ENCODE measurements at regions not wholly inside any gene's neighbourhood (a gene's known extent, or its start where the extent isn't known, plus 50 kb on each side); places are given as distances from the start of the nearest gene placed in this dataset.
A peak's percentile ranks its signal among the peaks of the same experiment; 100 is the strongest.

DNA sequence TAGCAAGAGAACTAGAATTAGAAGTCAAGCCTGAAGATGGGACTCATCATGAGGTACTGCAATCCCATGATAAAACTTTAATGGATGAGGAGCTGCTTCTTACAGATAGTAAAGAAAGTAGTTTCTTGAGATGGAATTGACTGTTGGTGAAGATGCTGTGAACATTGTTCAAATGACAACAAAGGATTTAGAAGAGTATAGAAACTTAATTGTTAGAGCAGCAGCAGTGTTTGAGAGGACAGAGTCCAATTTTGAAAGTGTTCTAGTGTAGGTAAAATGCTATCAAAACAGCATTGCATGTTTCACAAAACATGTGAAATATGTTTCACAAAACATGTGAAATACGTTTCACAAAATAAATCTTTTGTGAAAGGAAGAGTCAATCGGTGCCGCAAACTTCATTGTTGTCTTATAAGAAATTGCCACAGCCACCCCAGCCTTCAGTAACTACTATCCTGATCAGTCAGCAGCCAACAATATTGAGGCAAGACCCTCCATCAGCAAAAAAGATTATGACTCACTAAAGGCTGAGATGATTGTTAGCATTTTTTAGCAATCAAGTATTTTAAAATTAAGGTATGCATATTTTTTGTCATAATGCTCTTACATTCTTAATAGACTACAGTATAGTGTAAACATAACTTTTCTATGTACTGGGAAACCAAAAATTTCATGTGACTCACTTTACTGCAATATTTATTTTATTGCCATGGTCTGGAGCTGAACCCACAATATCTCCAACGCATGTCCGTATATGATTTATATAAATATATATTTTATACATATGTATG is 173.4 kb upstream of the BMP4 start:
- Histone ChIP-seq H3K9me2 (replicated peaks; ENCODE audit: insufficient read depth) (no peaks in the 10 kb centered on the region), H3K27ac (no peak overlapping the region)
- WGBS (ENCODE audit: low lambda C conversion rate, missing lambda C conversion rate) = 76% methylated on average over 5 of the region's 5 CpGs

DNA sequence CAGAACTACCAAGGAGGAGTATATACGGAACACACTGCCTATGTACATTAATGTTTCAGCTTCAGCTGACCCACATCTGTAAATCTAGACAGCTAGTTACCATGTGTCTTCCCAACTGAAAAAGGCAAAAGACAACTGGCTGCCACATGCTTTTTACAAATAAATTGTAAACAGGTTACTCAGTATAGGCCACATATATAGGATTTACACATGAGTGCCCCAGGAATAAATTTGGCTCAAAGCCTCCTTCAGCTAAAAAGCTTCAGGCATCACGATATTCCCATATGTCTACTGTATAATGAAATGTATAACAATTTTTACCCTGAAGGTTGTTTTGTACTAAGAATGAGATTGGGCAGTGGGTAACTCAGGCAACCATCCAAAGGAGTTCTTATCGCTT is 175.9 kb upstream of the BMP4 start:
- WGBS (ENCODE audit: low lambda C conversion rate, missing lambda C conversion rate) = 85% methylated on average over 3 of the region's 3 CpGs
- H3K27ac ChIP-seq = no peak overlapping the region
- H3K9me2 ChIP-seq (replicated peaks; ENCODE audit: insufficient read depth) = no peaks in the 10 kb centered on the region
- H3K4me3 ChIP-seq = no peak overlapping the region
- H3K36me3 ChIP-seq (replicated peaks; ENCODE audit: insufficient read depth, low read depth) = no peaks in the 10 kb centered on the region
- no peaks in the 10 kb centered on the region for H3K27me3 ChIP-seq
- no peak for TF ChIP-seq EZH2 (IDR thresholded peaks at IDR 0.05; ENCODE audit: borderline replicate concordance)
- TF ChIP-seq EZH2phosphoT487 (IDR thresholded peaks at IDR 0.05; ENCODE audit: low read depth, severe bottlenecking, unreplicated experiment) = no peak
- TF ChIP-seq, protein P1, sequence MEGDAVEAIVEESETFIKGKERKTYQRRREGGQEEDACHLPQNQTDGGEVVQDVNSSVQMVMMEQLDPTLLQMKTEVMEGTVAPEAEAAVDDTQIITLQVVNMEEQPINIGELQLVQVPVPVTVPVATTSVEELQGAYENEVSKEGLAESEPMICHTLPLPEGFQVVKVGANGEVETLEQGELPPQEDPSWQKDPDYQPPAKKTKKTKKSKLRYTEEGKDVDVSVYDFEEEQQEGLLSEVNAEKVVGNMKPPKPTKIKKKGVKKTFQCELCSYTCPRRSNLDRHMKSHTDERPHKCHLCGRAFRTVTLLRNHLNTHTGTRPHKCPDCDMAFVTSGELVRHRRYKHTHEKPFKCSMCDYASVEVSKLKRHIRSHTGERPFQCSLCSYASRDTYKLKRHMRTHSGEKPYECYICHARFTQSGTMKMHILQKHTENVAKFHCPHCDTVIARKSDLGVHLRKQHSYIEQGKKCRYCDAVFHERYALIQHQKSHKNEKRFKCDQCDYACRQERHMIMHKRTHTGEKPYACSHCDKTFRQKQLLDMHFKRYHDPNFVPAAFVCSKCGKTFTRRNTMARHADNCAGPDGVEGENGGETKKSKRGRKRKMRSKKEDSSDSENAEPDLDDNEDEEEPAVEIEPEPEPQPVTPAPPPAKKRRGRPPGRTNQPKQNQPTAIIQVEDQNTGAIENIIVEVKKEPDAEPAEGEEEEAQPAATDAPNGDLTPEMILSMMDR (IDR thresholded peaks at IDR 0.05; ENCODE audit: poor library complexity) = no peak
- no peaks in the 10 kb centered on the region for H3K9me3 ChIP-seq (ENCODE audit: low read depth)
- DNase-seq (ENCODE audit: low spot score) = no peak
- H2AFZ ChIP-seq = no peak overlapping the region
- no peaks in the 10 kb centered on the region for H3K79me2 ChIP-seq
- H3K4me2 ChIP-seq = no peak overlapping the region
- peaks cover 5% of the 10 kb centered on the region for H3K4me1 ChIP-seq (ENCODE audit: insufficient read depth)
- no peaks in the 10 kb centered on the region for H4K20me1 ChIP-seq (ENCODE audit: insufficient read depth, poor library complexity, severe bottlenecking)

More for the DNA sequence above, 173.4 kb upstream of the BMP4 start:
- no peak overlapping the region for H3K4me3 ChIP-seq
- no peaks in the 10 kb centered on the region for H3K36me3 ChIP-seq (replicated peaks; ENCODE audit: insufficient read depth, low read depth)
- H3K27me3 ChIP-seq = no peaks in the 10 kb centered on the region
- no peaks in the 10 kb centered on the region for H3K9me3 ChIP-seq (ENCODE audit: low read depth)
- H3K79me2 ChIP-seq = no peaks in the 10 kb centered on the region
- H3K4me2 ChIP-seq = no peak overlapping the region
- peaks cover 5% of the 10 kb centered on the region for H3K4me1 ChIP-seq (ENCODE audit: insufficient read depth)
- TF ChIP-seq EZH2phosphoT487 (IDR thresholded peaks at IDR 0.05; ENCODE audit: low read depth, severe bottlenecking, unreplicated experiment) = no peak
- H4K20me1 ChIP-seq (ENCODE audit: insufficient read depth, poor library complexity, severe bottlenecking) = no peaks in the 10 kb centered on the region
- H2AFZ ChIP-seq = no peak overlapping the region
- DNase-seq (ENCODE audit: low spot score) = no peak

DNA sequence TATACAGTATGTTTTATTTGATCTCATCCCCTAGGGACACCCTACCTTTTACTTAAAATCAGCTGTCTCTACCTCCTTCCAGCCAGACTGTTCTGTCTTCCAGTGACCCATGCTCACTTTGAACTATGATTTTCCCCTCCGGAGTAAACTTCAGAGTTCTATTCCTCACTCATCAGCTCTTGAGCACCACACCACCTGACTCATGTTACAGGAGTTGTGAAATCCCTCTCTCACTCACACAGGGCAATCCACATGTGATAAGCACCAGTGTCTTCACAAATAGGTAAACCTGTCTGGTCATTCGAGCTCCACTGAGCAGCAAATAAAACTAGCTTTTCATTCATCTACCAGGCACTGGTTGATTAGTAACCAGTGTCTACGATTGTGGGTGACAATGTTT is 177.3 kb upstream of the BMP4 start:
- Histone ChIP-seq H3K79me2 (no peaks in the 10 kb centered on the region), H3K27me3 (no peaks in the 10 kb centered on the region), H3K9me2 (replicated peaks; ENCODE audit: insufficient read depth) (no peaks in the 10 kb centered on the region), H3K27ac (peak overlapping the region; percentile 44), H3K4me3 (no peak overlapping the region), H2AFZ (no peak overlapping the region), H3K4me2 (peak overlapping the region; percentile 41), H4K20me1 (ENCODE audit: insufficient read depth, poor library complexity, severe bottlenecking) (no peaks in the 10 kb centered on the region), H3K4me1 (ENCODE audit: insufficient read depth) (peaks cover 6% of the 10 kb centered on the region), H3K36me3 (replicated peaks; ENCODE audit: insufficient read depth, low read depth) (no peaks in the 10 kb centered on the region), H3K9me3 (ENCODE audit: low read depth) (no peaks in the 10 kb centered on the region)
- DNase-seq (ENCODE audit: low spot score) = peak; percentile 75
- TF ChIP-seq EZH2 (IDR thresholded peaks at IDR 0.05; ENCODE audit: borderline replicate concordance) (no peak), EZH2phosphoT487 (IDR thresholded peaks at IDR 0.05; ENCODE audit: low read depth, severe bottlenecking, unreplicated experiment) (no peak)
- TF ChIP-seq, protein P1 (IDR thresholded peaks at IDR 0.05; ENCODE audit: poor library complexity) = no peak
- WGBS (ENCODE audit: low lambda C conversion rate, missing lambda C conversion rate) = 26% methylated on average over 3 of the region's 3 CpGs

DNA sequence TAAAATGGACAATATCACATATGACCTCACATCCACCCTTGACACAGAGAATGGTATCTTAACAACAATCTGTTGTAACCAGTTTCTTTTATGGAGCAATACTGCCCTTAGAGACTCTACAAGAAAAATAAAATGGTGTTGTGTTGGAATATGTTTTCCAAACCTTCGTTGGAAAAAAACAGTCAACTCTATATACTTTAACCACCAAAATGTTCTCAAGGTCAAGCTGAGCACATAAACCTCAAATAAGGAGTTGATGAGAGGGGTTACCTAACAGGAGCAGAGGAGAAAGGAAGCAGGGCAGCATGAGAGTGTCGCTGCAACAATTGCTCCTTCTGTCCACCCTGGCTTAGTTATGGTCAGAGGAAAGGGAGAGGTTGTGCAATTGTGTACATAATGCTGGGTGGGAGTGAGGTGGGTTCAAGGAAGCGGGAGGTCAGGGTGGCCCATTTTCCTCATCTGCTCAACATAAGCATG is 179.2 kb upstream of the BMP4 start:
- TF ChIP-seq EZH2 (IDR thresholded peaks at IDR 0.05; ENCODE audit: borderline replicate concordance) = no peak
- TF ChIP-seq, protein P1 (IDR thresholded peaks at IDR 0.05; ENCODE audit: poor library complexity) = no peak
- no peaks in the 10 kb centered on the region for H3K9me3 ChIP-seq (ENCODE audit: low read depth)
- no peak overlapping the region for H3K4me2 ChIP-seq

More for the DNA sequence above, 179.2 kb upstream of the BMP4 start:
- Histone ChIP-seq H3K36me3 (replicated peaks; ENCODE audit: insufficient read depth, low read depth) (no peaks in the 10 kb centered on the region), H3K4me1 (ENCODE audit: insufficient read depth) (peaks cover 9% of the 10 kb centered on the region), H3K4me3 (no peak overlapping the region), H3K27me3 (no peaks in the 10 kb centered on the region), H3K79me2 (no peaks in the 10 kb centered on the region), H3K9me2 (replicated peaks; ENCODE audit: insufficient read depth) (no peaks in the 10 kb centered on the region), H2AFZ (no peak overlapping the region), H4K20me1 (ENCODE audit: insufficient read depth, poor library complexity, severe bottlenecking) (no peaks in the 10 kb centered on the region), H3K27ac (no peak overlapping the region)
- DNase-seq (ENCODE audit: low spot score) = no peak
- 84% methylated on average over 3 of the region's 3 CpGs for WGBS (ENCODE audit: low lambda C conversion rate, missing lambda C conversion rate)

Data from hepatocyte (in vitro differentiated cells).